LNCAP (cell line): ENCODE measurements at regions not wholly inside any gene's neighbourhood (a gene's known extent, or its start where the extent isn't known, plus 50 kb on each side); places are given as distances from the start of the nearest gene placed in this dataset.

ENCODE experiments used
- TF ChIP-seq, protein P1 (sequence below): fragments of 450-650 bp; IDR thresholded peaks from 2 replicates; pipeline ENCODE4 v1.5.1; 2017; ENCODE audit warnings: mild to moderate bottlenecking

DNA sequence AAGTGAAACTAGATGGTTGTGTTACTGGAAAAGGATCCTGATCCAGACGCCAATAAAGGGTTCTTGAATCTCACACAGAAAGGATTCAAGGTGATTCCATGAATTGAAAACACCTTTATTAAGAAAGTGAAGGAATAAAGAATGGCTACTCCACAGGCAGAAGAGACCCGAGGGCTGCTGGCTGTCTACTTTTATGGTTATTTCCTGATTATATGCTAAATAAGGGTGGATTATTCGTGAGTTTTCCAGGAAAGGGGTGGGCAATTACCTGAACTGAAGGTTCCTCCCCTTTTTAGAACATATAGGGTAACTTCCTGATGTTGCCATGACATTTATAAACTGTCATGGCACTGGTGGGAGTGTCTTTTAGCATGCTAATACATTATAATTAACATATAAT is 50.9 kb upstream of the WARS2 start:
- TF ChIP-seq, protein P1, sequence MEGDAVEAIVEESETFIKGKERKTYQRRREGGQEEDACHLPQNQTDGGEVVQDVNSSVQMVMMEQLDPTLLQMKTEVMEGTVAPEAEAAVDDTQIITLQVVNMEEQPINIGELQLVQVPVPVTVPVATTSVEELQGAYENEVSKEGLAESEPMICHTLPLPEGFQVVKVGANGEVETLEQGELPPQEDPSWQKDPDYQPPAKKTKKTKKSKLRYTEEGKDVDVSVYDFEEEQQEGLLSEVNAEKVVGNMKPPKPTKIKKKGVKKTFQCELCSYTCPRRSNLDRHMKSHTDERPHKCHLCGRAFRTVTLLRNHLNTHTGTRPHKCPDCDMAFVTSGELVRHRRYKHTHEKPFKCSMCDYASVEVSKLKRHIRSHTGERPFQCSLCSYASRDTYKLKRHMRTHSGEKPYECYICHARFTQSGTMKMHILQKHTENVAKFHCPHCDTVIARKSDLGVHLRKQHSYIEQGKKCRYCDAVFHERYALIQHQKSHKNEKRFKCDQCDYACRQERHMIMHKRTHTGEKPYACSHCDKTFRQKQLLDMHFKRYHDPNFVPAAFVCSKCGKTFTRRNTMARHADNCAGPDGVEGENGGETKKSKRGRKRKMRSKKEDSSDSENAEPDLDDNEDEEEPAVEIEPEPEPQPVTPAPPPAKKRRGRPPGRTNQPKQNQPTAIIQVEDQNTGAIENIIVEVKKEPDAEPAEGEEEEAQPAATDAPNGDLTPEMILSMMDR = no peak

DNA sequence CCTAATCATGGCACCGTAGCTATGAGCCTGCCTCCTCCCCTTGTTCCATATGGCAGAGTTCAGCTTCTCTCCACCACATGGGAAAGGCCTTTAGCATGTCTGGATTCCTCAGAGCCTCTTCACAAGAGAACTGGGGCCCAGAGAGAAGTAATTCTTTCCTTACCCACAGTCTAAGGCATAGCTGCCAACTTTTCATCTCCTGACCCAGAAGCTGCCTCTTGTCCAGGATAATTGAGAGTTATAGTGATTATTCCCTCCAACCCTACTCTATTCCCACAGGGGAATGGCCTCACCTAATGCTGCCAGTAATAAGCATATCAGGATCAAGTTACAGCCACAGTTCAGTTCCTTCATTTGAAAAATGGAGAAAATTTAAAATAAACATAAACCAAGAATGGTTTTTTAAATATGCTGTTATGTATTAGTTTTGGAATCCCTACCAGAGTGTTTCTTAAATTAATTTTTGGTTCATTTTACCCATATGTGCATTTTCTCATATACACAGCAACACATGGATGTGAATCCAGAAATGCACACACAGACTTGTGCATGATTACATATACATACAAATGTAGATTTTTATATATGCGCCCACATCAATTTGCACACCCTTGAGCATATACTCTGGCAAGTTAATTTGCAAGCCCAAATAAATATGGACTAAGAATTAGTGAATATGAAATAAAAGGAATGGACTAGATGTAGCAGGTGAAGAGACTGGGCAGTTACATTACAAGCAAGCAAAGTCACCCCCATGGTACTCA is 63.9 kb upstream of the WARS2 start:
- TF ChIP-seq, protein P1 = no peak

DNA sequence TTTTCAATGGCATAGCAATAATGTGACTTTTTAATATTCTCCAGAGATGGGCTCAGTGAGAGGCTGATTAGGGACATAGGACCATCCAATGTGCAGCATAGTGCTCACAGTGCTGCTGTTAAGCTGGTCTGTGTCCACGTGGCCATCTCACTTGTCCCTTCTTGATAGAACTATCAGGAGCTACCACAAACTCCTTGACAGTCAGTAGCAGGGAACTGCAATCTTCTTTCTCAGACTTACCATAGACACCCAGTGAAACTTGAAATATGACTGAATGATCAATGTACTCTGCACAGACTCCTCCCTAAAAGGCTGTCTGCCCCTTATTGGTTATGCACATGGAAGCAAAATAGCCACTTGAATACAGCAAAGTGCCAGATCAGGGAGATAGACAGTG is 64.5 kb upstream of the WARS2 start:
- TF ChIP-seq, protein P1 = no peak

DNA sequence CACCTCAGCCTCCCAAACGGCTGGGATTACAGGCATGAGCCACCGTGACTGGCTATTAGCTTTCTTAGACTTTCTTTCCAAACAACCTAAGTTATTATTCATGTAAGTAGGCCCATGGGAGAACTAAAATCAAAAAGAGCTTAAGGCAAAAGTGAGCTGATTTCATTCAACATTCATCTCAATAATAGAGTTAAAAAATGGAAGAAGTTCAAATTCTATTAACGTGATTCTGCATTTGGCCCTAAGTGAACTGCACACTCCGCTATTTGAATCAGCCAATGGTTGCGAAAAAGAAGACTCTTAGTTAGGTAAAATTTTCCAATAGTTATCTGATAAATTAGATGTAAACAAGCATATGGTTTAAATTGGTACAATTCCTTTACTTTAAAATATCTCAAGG is 68.6 kb upstream of the WARS2 start:
- TF ChIP-seq, protein P1 = no peak

DNA sequence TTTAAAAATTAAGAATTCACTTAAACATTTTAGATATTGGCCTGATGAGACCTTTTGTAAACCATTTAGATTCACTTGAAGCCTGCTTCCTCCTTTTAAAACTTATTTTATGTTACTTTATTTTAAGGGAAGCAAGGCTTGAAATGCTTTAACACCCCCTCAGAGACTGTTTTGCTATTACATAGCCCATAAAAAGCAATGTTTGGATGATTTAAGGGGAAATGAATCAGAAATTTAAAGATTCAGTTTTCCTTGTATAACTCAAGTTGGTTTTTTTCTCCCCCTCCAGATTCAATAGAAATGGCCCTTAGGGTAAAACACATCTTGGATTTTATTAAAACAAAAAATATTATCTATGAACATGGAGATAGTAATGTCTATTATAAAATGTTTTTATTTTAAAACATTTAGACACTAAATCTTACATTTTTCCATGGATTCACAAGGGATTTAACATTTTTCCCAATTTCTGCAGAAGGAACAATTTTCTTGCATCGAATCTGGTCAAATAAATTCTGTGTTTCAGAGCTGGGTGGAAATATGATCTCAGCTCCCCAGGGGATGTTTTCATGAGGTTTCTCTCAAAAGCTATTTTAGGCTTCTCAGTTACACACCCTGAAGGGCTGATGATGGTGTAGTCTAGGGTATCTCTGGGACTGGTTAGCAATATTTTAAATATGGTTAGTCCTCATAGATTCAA is 69.3 kb upstream of the WARS2 start:
- TF ChIP-seq, protein P1 = no peak

DNA sequence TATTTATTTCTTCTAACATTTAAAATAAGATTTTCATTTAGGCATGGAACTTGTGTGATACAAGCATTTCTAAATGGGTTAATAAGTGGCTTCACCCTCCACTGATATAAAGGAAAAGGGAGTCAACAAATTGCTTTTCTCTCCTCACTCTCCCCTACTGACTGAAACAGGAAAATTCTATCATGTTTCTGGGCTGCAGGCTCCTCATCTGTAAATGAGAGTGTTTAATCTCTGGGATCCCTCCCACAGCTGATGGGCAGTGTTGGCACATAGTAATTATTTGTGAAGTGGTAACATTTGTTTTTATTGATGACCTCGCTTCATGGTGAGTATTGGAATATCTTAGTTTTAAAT is 69.8 kb upstream of the WARS2 start:
- TF ChIP-seq, protein P1 = no peak

DNA sequence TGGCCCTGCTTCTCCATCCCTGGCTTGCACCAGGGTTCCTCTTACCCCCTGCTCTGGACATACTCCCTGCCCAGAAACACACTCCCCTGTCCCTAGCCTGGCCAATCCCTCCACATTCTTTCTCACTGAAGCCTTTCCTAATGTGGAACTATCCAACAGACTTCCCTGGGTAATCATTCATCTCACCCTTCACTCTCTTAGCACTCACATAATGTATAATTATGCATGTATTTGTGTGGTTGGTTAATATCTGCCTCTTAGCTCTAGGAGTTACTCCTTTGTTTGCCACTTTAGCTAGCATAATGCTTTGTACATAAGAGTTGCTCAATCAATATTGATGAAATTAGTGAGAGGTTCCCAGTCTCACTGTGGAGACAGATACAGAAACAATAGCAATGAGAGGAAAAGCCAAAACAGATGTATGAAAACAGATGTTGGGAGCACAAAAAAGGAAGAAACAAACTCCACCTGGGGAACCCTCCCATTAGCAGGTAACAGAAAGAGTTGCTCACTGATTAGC is 76.9 kb upstream of the WARS2 start:
- TF ChIP-seq, protein P1 = no peak
